Heart left ventricle (tissue), 13 donors: ENCODE measurements at regions not wholly inside any gene's neighbourhood (a gene's known extent, or its start where the extent isn't known, plus 50 kb on each side); places are given as distances from the start of the nearest gene placed in this dataset.

Source experiments
- CTCF ChIP-seq, 12 donors: fragments of 200-600 bp; sonication (generic) in 4 of 12; IDR thresholded peaks; one replicate each; pipeline versions ENCODE4 v1.5.0 to v1.8.0; 2018 to 2022; ENCODE audit warnings: antibody characterized with exemption in 12 of 12, mild to moderate bottlenecking in 5 of 12
- POLR2A ChIP-seq, 2 donors: fragments of 450-650 bp; IDR thresholded peaks; one replicate each; pipeline ENCODE4 v1.6.1; 2017; ENCODE audit warnings: antibody characterized with exemption in 2 of 2, mild to moderate bottlenecking in 2 of 2, moderate library complexity in 2 of 2
- donor health status: ischemic (EF 13 %, LVEDD 7.1; RV severe dilation, severe dysfunction).
- donor health status: DM: no; HTN: yes; CAD: no.
- donor health status: DM: no; HTN: no; CAD: no.
- donor health status: ischemic (EF 25% LVEDD 6.9; RV normal size, moderate dysfunction).
- donor health status: ischemic (EF 25% LVEDD 5.7; RV mildly dilated, moderate dysfunction).
- donor health status: ischemic (EF 35%, LVEDD 5.7; RV mildly dilated, moderate dysfunction).
- donor health status: nonischemic (EF 11% LVEDD 7.7; RV severe dilation, severe dysfunction).
- donor health status: DM: yes; HTN: yes; CAD: no.
- donor health status: PGD.
- donor health status: ischemic (EF 29% LVEDD 5.4; RV normal size, mild dysfunction).
- donor health status: nonischemic (EF 23%, LVEDD 6.1; RV moderate dilation, normal function).

DNA sequence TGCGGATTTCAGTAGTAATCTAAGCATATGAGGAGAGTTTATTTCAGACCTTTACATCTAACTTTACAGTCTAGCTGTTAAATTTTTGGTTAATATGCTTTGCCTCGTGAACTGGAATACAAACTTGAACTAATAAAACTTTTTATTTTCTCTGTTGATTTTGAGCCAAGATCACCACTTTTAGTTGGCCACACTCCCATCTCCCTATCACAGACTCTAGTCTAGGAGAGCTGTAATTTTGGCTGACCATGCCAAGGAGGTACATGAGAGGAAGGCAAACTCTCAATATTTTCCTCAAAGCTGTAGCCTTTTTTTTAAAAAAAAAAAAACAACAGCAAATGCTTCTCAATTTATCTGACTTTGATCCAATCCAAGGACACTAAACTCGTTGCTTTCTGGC lies 597.5 kb upstream of the PCDH7 start:
- TF ChIP-seq POLR2A (IDR thresholded peaks at IDR 0.05) (no peak), CTCF (IDR thresholded peaks at IDR 0.05) (no peak)
